NCI-H2107 (cell line): ENCODE measurements at regions not wholly inside any gene's neighbourhood (a gene's known extent, or its start where the extent isn't known, plus 50 kb on each side); places are given as distances from the start of the nearest gene placed in this dataset.

Experiments
- DNase-seq: peaks from one replicate; lab custom pipeline; 2025; lab: John Stamatoyannopoulos, UW

GRCh38 chr12:112559784-112560183 lies 141.0 kb downstream of the PTPN11 start:
- no peak for DNase-seq

GRCh38 chr12:112564160-112564784 lies 145.5 kb downstream of the PTPN11 start:
- no peak for DNase-seq

DNA sequence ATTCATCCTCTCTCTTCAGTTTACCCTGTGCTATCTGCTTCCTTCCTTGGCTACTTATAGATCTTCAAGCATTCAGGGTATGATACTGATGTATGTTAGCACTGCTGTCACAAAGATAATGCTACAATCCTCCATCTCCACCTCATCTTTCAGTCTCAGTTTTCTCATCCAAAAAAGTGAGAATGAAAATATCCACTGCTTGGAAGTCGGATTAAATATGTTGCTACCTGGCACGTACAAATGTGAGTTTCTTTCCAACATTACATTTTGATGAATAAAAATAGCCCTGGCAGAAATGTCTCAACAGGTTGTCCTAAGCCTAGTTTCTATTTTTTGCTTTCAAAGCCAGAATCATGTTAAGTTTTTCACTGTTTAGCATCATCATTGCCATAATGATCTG lies 149.9 kb downstream of the PTPN11 start:
- no peak for DNase-seq

DNA sequence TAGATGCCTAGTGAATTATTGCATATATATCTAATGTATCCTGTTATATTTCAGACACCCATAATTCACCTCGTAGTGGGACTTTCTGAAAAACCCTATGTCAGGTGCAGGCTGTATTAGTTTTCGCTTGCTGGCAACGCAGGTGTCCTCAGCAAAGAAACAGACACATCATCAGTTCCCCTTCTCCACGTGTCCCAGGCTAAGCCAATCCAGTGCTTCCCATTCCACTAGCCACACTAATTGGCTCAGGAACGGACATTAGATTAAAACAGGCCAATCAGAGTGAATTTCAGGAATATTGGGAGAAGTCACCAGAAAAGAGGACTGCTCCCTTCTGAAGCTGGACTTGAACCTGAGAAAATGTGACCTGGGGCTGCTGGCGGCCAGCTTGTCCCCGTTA lies 151.3 kb downstream of the PTPN11 start:
- DNase-seq = no peak

- no peak for DNase-seq
Measured at GRCh38 chr12:112573141-112573540, 154.4 kb downstream of the PTPN11 start.

DNA sequence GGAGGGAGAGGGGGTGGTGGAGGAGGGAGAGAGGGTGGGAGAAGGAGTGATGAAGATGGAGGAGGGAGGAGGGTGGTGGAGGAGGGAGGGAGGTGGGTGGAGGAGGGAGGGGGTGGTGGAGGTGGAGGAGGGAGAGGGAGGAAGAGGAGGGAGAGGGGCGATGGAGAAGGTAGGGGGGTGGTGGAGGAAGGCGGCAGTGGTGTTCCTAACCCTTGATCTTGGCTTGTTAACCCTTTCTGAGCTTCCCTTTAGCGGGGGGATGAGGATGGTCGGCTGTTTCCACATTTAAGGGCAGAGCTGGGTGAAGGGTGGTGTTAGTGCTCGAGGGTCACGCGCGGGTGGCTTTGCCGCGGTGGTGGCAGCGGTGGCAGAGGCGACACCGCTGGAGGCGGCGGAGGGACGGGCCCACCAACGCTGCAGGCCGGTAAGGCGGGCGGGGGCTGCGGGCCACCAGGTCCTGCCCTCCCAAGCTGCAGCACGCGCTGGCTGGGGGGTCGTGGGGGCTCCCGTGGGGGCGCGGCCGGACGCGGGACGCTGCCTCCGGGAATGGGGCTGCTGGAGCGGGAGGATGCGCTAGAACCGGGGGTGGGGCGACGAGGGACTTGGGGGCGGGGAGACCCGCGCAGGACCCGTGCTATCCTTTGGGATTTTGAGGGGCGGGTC lies 156.3 kb downstream of the PTPN11 start:
- DNase-seq = no peak

DNA sequence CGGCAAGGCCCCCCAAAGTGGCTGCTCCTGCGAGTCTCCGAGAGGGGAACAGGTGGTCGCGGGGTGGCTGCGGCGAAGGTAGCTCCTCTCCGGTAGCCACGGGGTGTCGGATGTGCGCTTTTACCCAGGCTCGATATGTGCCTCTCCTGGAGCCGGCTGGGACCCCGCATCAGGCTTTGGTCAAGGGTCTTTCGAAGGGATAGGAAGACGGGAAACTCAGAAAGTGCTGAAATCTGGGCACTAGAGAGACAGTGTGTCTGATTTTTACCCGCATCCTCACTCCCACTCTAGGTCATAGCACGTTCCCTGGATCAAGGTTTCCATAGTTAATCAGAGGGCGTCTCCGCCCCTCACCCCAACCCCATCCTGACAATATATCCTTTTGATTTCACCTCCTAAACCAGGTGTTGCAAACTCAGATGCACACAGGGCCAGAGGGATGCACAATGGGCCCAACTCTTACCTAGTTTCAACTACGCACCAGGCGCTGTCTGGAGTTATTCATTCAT lies 156.9 kb downstream of the PTPN11 start:
- DNase-seq = no peak

- DNase-seq = peak; percentile 60
Measured at GRCh38 chr12:112577473-112578329, 159.0 kb downstream of the PTPN11 start.

- peak; percentile 66 for DNase-seq
Measured at GRCh38 chr12:112584266-112584722, 165.5 kb downstream of the PTPN11 start.

DNA sequence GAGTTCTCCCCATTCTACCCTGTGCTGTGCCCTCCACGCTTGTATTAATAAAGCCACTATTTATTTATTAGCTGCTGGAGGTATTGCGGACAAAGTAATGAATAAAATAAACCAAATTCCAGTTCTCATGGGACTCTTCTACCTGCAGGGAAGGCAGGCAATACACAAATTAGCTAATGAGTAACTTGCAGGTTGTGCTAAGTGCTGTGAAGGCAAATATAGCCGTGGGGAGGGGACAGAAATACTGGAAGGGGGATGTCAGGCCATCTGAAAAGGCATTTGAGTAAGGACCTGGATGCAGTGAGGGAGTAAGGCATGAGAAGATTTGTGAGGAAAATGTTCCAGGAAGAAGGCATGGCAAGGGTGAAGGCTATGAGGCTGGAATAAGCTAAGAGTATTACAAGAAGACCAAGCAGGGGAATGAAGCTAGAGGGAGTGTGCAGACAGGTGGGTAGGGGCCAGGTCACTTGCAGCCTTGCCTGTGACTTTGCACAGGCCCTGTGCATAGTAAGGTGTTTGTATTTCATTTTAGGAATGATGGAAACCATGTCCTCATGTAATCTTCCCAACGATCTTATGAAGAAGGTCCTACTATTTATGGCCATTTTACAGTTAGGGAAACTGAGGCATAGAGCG lies 167.5 kb downstream of the PTPN11 start:
- DNase-seq = no peak

- no peak for DNase-seq
Measured at GRCh38 chr12:112589275-112589674, 170.5 kb downstream of the PTPN11 start.

GRCh38 chr12:112590281-112590680 lies 171.5 kb downstream of the PTPN11 start:
- no peak for DNase-seq

DNA sequence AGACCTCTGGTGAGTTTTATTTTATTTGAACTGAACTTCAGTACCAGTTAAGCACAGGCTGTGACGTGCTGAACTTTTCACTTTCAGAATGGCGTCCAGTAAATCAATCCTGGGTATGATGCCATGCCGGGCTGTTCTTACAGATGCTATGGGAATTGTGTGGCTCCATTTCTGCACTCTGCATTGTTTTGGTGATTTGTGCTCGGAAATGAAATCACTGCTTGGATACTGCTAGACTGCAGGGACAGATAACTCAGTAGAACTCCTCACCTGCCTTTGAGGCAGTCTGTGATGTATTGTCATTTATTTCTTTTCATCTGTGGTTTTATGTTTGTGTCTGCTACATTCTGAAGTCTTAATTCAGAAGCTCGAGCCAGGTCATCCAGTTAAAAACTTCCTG lies 172.7 kb downstream of the PTPN11 start:
- DNase-seq = no peak

- no peak for DNase-seq
Measured at GRCh38 chr12:112595410-112595809, 176.7 kb downstream of the PTPN11 start.

- DNase-seq = no peak
Measured at GRCh38 chr12:112597986-112598385, 179.2 kb downstream of the PTPN11 start.

DNA sequence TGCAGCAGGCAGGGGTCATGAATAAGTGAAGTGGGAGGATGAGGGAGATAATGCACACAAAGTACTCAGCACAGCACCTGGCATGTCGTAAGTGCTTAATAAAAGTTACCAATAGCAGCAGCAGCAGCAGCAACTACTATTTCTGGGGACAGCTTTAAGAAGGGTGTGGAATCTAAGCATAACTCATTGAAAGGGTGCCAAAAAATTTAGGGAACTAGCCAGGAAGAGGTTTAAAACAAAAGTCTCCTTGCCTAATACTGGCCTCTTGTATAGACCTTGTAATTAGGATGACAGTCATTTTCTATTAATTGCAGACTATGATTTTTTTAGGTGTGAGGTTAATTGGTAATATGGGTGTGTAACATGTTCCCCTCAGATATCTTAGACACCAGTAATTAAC lies 179.9 kb downstream of the PTPN11 start:
- DNase-seq = no peak

- no peak for DNase-seq
Measured at GRCh38 chr12:112599871-112600270, 181.1 kb downstream of the PTPN11 start.

GRCh38 chr12:112602150-112602549 lies 183.4 kb downstream of the PTPN11 start:
- no peak for DNase-seq

DNA sequence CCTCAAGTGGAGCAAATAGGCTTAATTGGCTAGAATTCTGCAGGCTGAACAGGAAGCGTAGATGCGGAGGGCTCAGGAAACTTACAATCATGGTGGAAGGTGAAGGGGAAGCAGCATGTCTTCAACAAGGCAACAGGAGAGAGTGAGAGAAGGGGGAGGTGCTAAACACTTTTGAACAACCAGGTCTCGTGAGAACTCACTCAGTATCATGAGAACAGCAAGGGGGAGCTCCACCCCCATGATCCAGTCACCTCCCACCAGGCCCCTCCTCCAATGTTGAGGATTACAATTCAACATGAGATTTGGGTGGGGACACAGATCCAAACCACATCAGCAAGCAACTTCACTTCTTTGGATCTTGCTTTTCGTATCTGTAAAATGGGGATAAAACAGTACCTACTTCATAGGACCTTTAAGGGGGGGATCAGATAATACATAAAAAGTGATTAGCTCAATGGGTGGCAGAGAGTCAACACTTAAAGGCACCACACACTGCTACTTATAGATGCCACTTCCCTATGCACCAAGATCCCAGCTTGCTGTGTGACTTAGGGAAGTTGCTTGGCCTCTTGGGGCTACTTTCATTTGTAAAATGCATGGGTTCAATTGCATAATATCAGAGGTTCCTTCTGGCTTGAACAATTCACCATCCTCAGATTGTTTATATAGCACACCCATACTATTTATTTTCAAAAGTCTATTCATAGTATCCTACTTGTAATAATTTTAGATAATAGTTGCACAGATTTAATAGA lies 184.8 kb upstream of the RPH3A start:
- no peak for DNase-seq

DNA sequence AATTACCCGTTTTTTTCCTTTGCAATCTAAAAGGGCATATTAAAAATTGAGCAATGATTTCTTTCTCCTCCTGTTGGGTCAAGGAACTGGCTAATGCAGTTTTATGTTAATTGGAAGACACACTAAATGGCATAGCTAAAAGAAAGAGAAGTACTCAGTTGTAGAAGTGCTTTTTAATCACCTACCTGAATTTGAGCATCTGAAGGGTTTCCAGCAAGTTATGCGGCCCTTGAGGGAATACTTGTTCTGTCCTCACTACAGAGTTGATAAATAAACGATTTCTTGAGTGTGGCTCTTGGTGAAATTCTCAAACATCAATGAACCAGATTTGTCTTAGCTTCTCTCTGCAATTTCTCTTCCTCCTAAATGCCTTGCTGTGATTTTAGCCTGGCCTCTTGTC lies 184.1 kb upstream of the RPH3A start:
- no peak for DNase-seq

GRCh38 chr12:112611908-112612307 lies 179.6 kb upstream of the RPH3A start:
- DNase-seq = no peak

- no peak for DNase-seq
Measured at GRCh38 chr12:112615196-112615595, 176.4 kb upstream of the RPH3A start.
